T1000 (cell line): ENCODE measurements at regions not wholly inside any gene's neighbourhood (a gene's known extent, or its start where the extent isn't known, plus 50 kb on each side); places are given as distances from the start of the nearest gene placed in this dataset.
"Not testable (repeated sequence)": the region's sequence is repeated elsewhere in the genome, so short reads cannot be mapped to it uniquely, and the experiment has no call there.

Source experiments
- DNase-seq: peaks from one replicate; lab custom pipeline; 2025; ENCODE audit warnings: mixed read lengths; lab: John Stamatoyannopoulos, UW

- no peak for DNase-seq
These were observed 1669.9 kb upstream of the SPRY2 start for GRCh38 chr13:82010780-82011179.

- DNase-seq, result no peak
These were observed 1661.8 kb upstream of the SPRY2 start for GRCh38 chr13:82002710-82003109.

- DNase-seq, result no peak
These were observed 1654.4 kb upstream of the SPRY2 start for GRCh38 chr13:81995316-81995715.

- DNase-seq, result no peak
These were observed 1649.7 kb upstream of the SPRY2 start for GRCh38 chr13:81990652-81991051.

- DNase-seq, result no peak
These were observed 1647.6 kb upstream of the SPRY2 start for GRCh38 chr13:81988567-81988966.

- no peak for DNase-seq
These were observed 1646.9 kb upstream of the SPRY2 start for GRCh38 chr13:81987677-81988357.

GRCh38 chr13:81987159-81987558 lies 1646.2 kb upstream of the SPRY2 start:
- DNase-seq, result no peak

- DNase-seq, result no peak
These were observed 1645.4 kb upstream of the SPRY2 start for GRCh38 chr13:81986308-81986707.

GRCh38 chr13:81957121-81957520 lies 1616.2 kb upstream of the SPRY2 start:
- DNase-seq, result no peak

- DNase-seq, result no peak
These were observed 1589.1 kb upstream of the SPRY2 start for GRCh38 chr13:81929988-81930387.

GRCh38 chr13:81927347-81927746 lies 1586.4 kb upstream of the SPRY2 start:
- DNase-seq, result no peak

GRCh38 chr13:81917810-81918209 lies 1576.9 kb upstream of the SPRY2 start:
- no peak for DNase-seq

GRCh38 chr13:81916461-81916860 lies 1575.5 kb upstream of the SPRY2 start:
- DNase-seq, result no peak

- no peak for DNase-seq
These were observed 1567.0 kb upstream of the SPRY2 start for GRCh38 chr13:81907787-81908372.

GRCh38 chr13:81888855-81889254 lies 1547.9 kb upstream of the SPRY2 start:
- DNase-seq, result no peak

- DNase-seq, result no peak
These were observed 1534.0 kb upstream of the SPRY2 start for GRCh38 chr13:81874681-81875661.

GRCh38 chr13:81874253-81874652 lies 1533.3 kb upstream of the SPRY2 start:
- DNase-seq, result no peak

- DNase-seq, result no peak
These were observed 1531.7 kb upstream of the SPRY2 start for GRCh38 chr13:81872581-81872980.

GRCh38 chr13:81871751-81872325 lies 1530.9 kb upstream of the SPRY2 start:
- not testable (repeated sequence) for DNase-seq

- no peak for DNase-seq
These were observed 1507.4 kb upstream of the SPRY2 start for GRCh38 chr13:81848291-81848690.

- DNase-seq, result no peak
These were observed 1505.8 kb upstream of the SPRY2 start for GRCh38 chr13:81846771-81847170.

- DNase-seq, result no peak
These were observed 1480.3 kb upstream of the SPRY2 start for GRCh38 chr13:81821259-81821658.
